NCI-H2029 treated with DMSO at 0.1 percent for 48 hours (cell line): ENCODE measurements at regions not wholly inside any gene's neighbourhood (a gene's known extent, or its start where the extent isn't known, plus 50 kb on each side); places are given as distances from the start of the nearest gene placed in this dataset.

Experiments
- DNase-seq: peaks from one replicate; lab custom pipeline; 2025; lab: John Stamatoyannopoulos, UW

- DNase-seq, result no peak
Measured at GRCh38 chr15:46552316-46552715, 917.5 kb downstream of the SQOR start.

GRCh38 chr15:46555547-46555946 is 920.7 kb downstream of the SQOR start:
- no peak for DNase-seq

GRCh38 chr15:46556010-46556409 is 921.2 kb downstream of the SQOR start:
- no peak for DNase-seq

GRCh38 chr15:46556559-46557379 is 921.9 kb downstream of the SQOR start:
- no peak for DNase-seq

GRCh38 chr15:46567968-46568367 is 933.1 kb downstream of the SQOR start:
- no peak for DNase-seq

- DNase-seq, result no peak
Measured at GRCh38 chr15:46569781-46570180, 935.0 kb downstream of the SQOR start.

- no peak for DNase-seq
Measured at GRCh38 chr15:46576646-46577395, 942.0 kb downstream of the SQOR start.

- DNase-seq, result no peak
Measured at GRCh38 chr15:46577767-46578166, 942.9 kb downstream of the SQOR start.

GRCh38 chr15:46580487-46580886 is 945.7 kb downstream of the SQOR start:
- DNase-seq, result no peak

- DNase-seq, result no peak
Measured at GRCh38 chr15:46580924-46581323, 946.1 kb downstream of the SQOR start.

- no peak for DNase-seq
Measured at GRCh38 chr15:46589088-46589487, 954.3 kb downstream of the SQOR start.

- DNase-seq, result no peak
Measured at GRCh38 chr15:46591462-46591861, 956.6 kb downstream of the SQOR start.

GRCh38 chr15:46595016-46595415 is 960.2 kb downstream of the SQOR start:
- DNase-seq, result no peak

GRCh38 chr15:46607077-46607476 is 972.2 kb downstream of the SQOR start:
- DNase-seq, result no peak

- DNase-seq, result no peak
Measured at GRCh38 chr15:46616033-46616432, 981.2 kb downstream of the SQOR start.

- DNase-seq, result no peak
Measured at GRCh38 chr15:46617507-46617906, 982.7 kb downstream of the SQOR start.

- no peak for DNase-seq
Measured at GRCh38 chr15:46618984-46619383, 984.2 kb downstream of the SQOR start.

GRCh38 chr15:46620392-46621013 is 985.7 kb downstream of the SQOR start:
- DNase-seq, result no peak

- no peak for DNase-seq
Measured at GRCh38 chr15:46622851-46623250, 988.0 kb downstream of the SQOR start.

- no peak for DNase-seq
Measured at GRCh38 chr15:46636206-46636605, 1001.4 kb downstream of the SQOR start.

GRCh38 chr15:46644501-46645481 is 1010.0 kb downstream of the SQOR start:
- no peak for DNase-seq

- DNase-seq, result no peak
Measured at GRCh38 chr15:46646490-46646889, 1011.7 kb downstream of the SQOR start.
